IgD-negative memory B cell (primary cell): ENCODE measurements at regions not wholly inside any gene's neighbourhood (a gene's known extent, or its start where the extent isn't known, plus 50 kb on each side); places are given as distances from the start of the nearest gene placed in this dataset.
A peak's percentile ranks its signal among the peaks of the same experiment; 100 is the strongest.

Experiments used
- H3K27ac Mint-ChIP-seq, 3 donors: one replicate each; pipeline ENCODE4 v1.8.0; 2020 to 2022; ENCODE audit warnings: mild to moderate bottlenecking in 3 of 3, mixed read lengths in 3 of 3, moderate library complexity in 1 of 3
- H3K27me3 Mint-ChIP-seq: one replicate; pipeline ENCODE4 v1.8.0; 2021; ENCODE audit warnings: mixed read lengths
- H3K36me3 Mint-ChIP-seq: one replicate; pipeline ENCODE4 v1.8.0; 2020; ENCODE audit warnings: mild to moderate bottlenecking, mixed read lengths
- H3K4me1 Mint-ChIP-seq, 3 donors: one replicate each; pipeline ENCODE4 v1.8.0; 2020 to 2022; ENCODE audit warnings: mixed read lengths in 3 of 3, mild to moderate bottlenecking in 1 of 3
- H3K4me3 Mint-ChIP-seq, 4 donors: one replicate each; pipeline ENCODE4 v1.8.0; 2020 to 2022; ENCODE audit warnings: mild to moderate bottlenecking in 4 of 4, mixed read lengths in 4 of 4, moderate library complexity in 3 of 4
- H3K9me3 Mint-ChIP-seq, 3 donors: one replicate each; pipeline ENCODE4 v1.8.0; 2020 to 2021; ENCODE audit warnings: mixed read lengths in 3 of 3, mild to moderate bottlenecking in 1 of 3

DNA sequence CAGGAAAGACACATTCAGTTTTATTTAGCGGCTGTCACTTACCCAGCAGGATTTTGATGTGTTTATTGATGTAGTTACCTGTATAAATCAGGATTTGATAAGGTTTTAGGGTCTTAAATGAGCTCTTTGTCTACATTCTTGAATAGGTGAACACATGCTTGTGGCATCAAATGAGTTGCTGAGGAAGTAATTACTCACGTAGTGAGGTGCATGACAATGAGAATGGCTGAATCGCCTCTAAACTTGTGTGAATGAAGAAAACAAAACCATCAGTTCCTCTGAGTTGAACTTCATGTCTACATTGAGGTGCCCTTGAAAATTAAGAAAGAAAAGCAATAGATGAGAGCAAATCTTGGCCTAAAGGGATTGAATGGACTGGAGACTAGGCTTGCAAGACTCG, 245.6 kb upstream of the SATB1 start:
- Mint-ChIP-seq H3K4me3 (no peak overlapping the region), H3K27me3 (peaks cover 2% of the 10 kb centered on the region), H3K9me3 (peaks cover 0 to 3% (median 2%) of the 10 kb centered on the region in 3 donors), H3K36me3 (no peaks in the 10 kb centered on the region), H3K4me1 (no peaks in the 10 kb centered on the region), H3K27ac (no peak overlapping the region)

DNA sequence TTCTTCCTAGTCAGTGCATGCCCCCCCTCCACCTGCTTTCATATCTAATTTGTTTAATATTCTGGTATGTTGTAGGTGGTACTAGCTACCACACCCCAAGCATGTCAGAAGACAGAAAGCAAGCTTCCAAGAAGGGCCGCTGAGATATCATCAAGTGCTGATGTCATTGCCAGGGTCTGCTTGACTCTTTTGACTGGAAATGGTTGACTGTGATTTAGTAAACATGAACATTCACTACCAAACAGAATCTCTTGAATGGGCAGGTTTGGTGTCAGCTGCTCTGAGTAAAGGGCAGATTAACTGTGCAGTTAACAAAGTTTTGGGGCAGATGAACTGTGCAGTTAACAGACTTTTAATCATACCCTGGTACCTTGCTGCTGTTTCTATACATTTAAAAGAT, 244.2 kb upstream of the SATB1 start:
- H3K4me1 Mint-ChIP-seq = no peaks in the 10 kb centered on the region
- H3K27me3 Mint-ChIP-seq = peaks cover 2% of the 10 kb centered on the region
- H3K27ac Mint-ChIP-seq = no peak overlapping the region
- H3K9me3 Mint-ChIP-seq = peaks cover 0 to 3% (median 2%) of the 10 kb centered on the region in 3 donors
- H3K36me3 Mint-ChIP-seq = no peaks in the 10 kb centered on the region
- H3K4me3 Mint-ChIP-seq = no peak overlapping the region

DNA sequence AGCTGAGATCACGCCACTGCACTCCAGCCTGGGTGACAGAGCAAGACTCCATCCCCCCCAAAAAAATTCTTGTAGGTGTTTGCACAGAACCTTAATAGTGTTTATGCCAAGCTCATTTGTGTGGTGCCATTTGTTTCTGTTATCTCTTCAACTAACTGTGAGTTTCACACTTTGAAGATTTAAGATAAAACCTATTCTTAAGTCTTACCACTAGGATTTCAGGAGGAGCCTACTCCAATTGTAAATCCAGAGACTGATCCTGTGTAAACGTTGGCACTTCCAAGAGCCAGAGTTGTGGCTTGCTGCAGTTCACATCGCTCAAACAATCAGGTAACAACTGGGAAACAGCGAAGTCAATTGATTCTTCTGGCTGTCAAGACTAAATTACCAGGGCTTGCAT, 242.4 kb upstream of the SATB1 start:
- Mint-ChIP-seq H3K27ac (no peak overlapping the region), H3K36me3 (no peaks in the 10 kb centered on the region), H3K27me3 (peaks cover 2% of the 10 kb centered on the region), H3K9me3 (peaks cover 0 to 3% (median 2%) of the 10 kb centered on the region in 3 donors), H3K4me1 (no peaks in the 10 kb centered on the region), H3K4me3 (no peak overlapping the region)

DNA sequence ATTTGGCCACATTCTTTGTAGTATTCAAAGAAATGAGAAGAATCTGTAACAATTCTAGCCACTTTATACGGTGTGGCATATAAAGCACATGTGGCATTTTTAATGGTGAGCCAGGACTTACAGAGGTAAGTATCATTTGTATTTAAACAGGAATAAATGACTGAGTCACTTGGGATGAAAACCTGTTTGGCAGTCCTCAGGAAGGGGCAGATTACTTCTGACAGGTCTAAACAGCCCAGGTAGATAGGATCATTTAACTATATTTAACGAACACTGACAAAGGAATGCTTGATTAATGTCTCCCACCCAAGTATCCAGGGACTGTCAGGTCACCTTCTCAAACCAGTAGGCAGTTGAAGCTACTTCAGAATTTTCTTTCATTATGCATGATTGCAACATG, 241.5 kb upstream of the SATB1 start:
- Mint-ChIP-seq H3K36me3 (no peaks in the 10 kb centered on the region), H3K9me3 (peaks cover 0 to 3% (median 2%) of the 10 kb centered on the region in 3 donors), H3K4me1 (no peaks in the 10 kb centered on the region), H3K4me3 (no peak overlapping the region), H3K27me3 (peaks cover 2% of the 10 kb centered on the region), H3K27ac (no peak overlapping the region)

DNA sequence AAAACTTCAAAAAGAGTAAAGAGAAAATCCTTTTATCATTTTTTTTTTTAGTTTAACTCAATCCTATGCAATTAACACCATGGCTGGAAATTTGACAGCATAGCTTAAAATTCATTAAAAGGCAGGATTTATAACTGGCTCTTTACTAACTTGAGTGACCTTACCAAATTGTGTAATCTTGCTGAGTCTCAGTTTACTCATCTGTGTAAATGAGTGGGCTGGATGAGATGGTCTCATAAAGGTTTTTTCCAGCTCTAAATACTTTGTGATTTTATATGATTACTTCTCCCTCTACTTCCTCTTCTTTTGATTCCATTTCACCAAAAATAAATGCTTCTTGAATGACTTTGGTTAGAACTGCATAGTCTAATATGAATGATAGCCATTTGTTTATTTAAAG, 234.9 kb upstream of the SATB1 start:
- no peak overlapping the region for H3K4me3 Mint-ChIP-seq
- H3K36me3 Mint-ChIP-seq = peaks cover 1% of the 10 kb centered on the region
- H3K27me3 Mint-ChIP-seq = no peaks in the 10 kb centered on the region
- H3K9me3 Mint-ChIP-seq = peaks cover 0 to 4% (median 3%) of the 10 kb centered on the region in 3 donors
- H3K4me1 Mint-ChIP-seq = peaks cover 0 to 2% (median 0%) of the 10 kb centered on the region in 3 donors
- no peak overlapping the region for H3K27ac Mint-ChIP-seq

DNA sequence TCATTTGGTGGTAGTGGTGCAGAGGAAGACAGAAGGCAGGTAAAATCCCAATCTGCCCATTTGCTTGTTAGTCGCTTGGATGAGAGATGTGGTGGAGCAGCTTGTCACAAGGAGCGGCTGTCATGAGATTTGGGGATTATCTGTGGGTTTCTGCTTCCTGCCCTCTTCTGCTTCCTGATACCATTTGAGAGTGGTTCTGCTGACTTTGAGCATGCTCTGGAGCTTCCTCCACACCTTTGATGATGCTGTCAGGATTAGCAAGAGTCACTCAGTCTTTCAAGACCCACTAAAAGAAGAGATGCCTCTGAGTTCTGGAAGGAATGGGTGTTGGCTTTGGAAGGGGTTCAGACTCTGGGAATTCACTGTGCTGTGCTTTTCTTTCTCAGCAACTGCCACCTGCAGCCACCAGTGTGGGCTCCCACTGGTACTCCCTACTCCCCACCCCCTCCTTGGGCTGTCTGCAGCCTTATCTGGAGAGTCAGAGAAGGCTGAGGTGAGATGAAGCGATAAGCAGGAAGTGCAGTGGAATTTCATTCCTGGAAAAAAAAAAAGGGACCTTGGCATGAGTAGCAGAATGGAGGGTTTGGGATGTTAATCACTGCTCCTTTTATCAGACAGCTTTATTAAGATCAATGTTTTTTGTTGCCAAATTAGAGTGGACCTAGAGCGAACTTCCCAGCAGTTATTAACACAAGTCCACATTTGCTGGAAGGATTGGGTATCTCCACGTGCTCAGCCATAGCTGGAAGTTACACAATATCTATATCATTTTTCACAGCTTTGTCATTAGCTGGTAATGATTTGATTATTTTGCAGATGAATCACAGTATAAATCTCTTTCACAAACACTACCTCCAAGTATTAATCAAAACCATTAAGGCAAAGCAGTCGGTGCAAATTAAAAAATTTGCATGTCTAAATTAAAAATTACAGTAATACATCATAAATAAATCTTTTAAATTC, 233.0 kb upstream of the SATB1 start:
- peaks cover 0 to 2% (median 0%) of the 10 kb centered on the region in 3 donors for H3K4me1 Mint-ChIP-seq
- H3K27ac Mint-ChIP-seq = no peak overlapping the region
- H3K36me3 Mint-ChIP-seq = peaks cover 1% of the 10 kb centered on the region
- H3K27me3 Mint-ChIP-seq = no peaks in the 10 kb centered on the region
- H3K9me3 Mint-ChIP-seq = peaks cover 0 to 4% (median 3%) of the 10 kb centered on the region in 3 donors
- H3K4me3 Mint-ChIP-seq = no peak overlapping the region

DNA sequence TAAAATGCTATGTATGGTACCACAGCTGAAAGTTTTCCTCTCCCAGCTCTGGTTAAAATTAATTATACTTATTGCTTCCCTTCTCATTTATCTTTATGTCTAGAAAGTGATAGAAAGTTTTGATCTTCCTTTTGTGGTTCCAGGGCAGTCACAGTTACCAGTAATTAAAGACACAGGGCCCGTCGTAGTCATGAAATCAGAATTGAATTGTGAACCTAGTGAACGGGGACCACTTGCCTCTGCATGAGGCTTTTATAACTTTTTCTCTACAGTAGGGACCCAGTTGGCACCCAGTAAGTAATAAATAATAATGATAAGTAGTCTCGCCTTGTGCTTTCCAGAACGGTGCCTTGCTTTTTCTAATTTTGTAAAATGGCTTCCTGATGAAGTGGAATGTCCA, 231.7 kb upstream of the SATB1 start:
- Mint-ChIP-seq H3K36me3 (peaks cover 1% of the 10 kb centered on the region), H3K27me3 (no peaks in the 10 kb centered on the region), H3K27ac (no peak overlapping the region), H3K4me1 (peaks cover 0 to 2% (median 0%) of the 10 kb centered on the region in 3 donors), H3K4me3 (no peak overlapping the region), H3K9me3 (peaks cover 0 to 4% (median 3%) of the 10 kb centered on the region in 3 donors)

DNA sequence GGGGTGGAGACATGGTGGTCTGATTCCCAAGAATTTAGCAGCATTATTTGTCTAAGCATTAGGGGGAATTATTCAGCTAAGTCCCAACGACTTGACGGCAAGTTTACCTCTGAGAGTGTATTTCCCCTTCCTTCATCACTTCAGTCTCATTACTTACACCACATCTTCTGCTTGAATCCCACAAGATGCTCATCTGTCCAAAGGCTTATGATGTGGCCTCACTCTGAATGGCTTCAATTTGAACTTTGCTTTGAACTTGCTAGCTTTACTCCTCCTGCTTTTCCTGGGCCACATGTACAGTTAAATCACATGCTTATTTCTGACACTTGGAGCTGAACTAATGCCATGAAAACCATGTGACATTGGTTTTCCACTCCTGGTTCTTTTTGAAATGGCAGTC, 231.3 kb upstream of the SATB1 start:
- H3K36me3 Mint-ChIP-seq = peaks cover 1% of the 10 kb centered on the region
- H3K9me3 Mint-ChIP-seq = peaks cover 0 to 4% (median 3%) of the 10 kb centered on the region in 3 donors
- no peak overlapping the region for H3K4me3 Mint-ChIP-seq
- peaks cover 0 to 2% (median 0%) of the 10 kb centered on the region in 3 donors for H3K4me1 Mint-ChIP-seq
- H3K27me3 Mint-ChIP-seq = no peaks in the 10 kb centered on the region
- no peak overlapping the region for H3K27ac Mint-ChIP-seq

DNA sequence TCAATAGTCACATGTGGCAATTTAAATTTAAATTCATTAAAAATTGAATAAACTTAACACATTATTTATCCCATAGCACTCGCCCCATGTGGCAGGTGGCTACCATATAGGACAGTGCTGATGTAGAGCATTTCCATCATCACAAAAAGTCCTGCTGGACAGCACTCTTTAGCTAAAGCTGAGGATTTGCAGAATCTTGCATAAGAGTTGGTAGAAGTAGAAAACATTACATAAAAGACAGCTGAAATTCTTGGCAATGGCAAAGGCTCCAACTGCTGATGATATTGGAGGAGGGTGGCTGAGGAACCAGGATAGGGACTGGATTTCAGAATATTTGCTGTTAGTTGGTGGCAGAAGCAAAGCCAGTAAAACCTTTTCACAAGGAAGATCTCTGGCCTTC, 230.7 kb upstream of the SATB1 start:
- Mint-ChIP-seq H3K9me3 (peaks cover 0 to under 1% (median 0%) of the 10 kb centered on the region in 3 donors), H3K4me1 (peaks cover 0 to 2% (median 0%) of the 10 kb centered on the region in 3 donors), H3K4me3 (no peak overlapping the region), H3K27me3 (no peaks in the 10 kb centered on the region), H3K36me3 (no peaks in the 10 kb centered on the region), H3K27ac (peak overlapping the region in 1 of 3 donors; percentile 66)

DNA sequence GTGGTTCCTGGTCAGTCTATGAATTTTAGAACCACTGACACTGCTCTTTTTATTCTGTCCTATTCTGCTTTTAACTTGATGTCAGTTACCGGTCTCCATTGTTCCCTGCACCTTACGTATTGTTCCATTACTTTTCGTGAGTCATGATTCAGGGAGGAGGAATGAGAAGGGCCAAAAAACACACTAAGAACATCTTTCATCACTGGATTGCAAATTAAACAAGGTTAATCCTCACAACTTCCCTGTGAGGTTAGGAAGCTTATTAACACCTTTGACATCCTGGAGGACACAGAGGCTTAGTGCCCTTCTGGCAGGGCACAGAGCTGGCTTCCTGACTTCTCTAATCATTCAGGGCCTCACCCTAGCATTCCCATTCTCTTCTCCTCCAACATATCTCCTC, 227.6 kb upstream of the SATB1 start:
- Mint-ChIP-seq H3K36me3 (no peaks in the 10 kb centered on the region), H3K9me3 (no peaks in the 10 kb centered on the region), H3K27me3 (no peaks in the 10 kb centered on the region), H3K4me3 (peak overlapping the region in 1 of 4 donors; percentile 26), H3K27ac (no peak overlapping the region), H3K4me1 (peaks cover 0 to 6% (median 5%) of the 10 kb centered on the region in 3 donors)

DNA sequence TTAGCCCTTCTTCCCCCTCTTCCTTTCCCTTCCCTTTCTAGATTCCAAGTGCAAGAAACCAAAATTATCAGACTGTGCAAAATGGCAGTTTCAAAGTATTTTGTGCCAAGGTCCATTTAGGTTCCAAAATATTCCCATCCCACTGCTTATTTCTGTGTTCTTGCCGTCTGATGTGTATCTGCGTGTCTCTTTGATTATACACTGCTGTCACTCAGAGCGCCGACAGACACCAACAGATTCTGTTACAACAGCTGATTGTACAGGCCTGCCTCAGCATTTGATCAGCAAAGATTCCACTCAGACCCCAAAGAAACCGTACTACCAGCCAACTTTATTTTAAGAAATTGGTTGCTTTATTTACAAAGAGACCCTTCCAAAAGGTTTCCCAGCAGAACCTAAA, 225.6 kb upstream of the SATB1 start:
- Mint-ChIP-seq H3K9me3 (no peaks in the 10 kb centered on the region), H3K4me1 (peaks cover 0 to 6% (median 5%) of the 10 kb centered on the region in 3 donors), H3K27ac (no peak overlapping the region), H3K27me3 (no peaks in the 10 kb centered on the region), H3K4me3 (no peak overlapping the region), H3K36me3 (no peaks in the 10 kb centered on the region)

DNA sequence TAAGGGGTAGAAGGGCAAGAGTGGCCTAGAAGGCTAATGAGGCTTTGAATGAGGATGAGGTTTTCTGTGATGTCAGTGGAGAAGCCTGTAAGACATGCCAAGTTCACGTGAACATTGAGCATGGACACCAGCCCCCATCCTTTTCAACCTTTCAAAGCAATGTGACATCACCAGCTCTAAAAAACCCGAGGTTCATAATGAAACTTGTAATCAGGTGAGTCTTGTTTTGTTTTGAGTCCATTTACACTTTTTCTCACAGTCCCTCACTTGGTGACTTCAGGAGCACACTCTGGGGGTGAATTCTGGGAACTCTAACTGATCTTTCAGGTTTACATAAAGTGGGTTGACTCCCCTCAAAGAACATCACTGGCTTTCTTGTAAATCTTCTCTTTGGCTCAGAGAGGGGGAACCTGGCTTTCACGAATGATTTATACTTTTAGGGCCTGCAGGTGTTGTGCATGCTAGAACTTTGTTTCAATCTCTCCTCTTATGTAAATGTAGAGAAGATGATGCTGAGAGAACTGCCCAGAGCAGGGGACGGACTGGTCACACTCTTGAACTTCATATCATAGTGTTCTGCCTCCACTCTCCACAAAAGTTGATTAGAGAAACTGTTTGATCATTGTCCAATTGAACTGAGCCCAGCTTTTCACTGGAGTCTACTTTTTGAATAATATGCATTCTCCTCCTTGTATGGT, 224.7 kb upstream of the SATB1 start:
- no peak overlapping the region for H3K4me3 Mint-ChIP-seq
- H3K9me3 Mint-ChIP-seq = no peaks in the 10 kb centered on the region
- H3K4me1 Mint-ChIP-seq = peaks cover 4 to 6% (median 5%) of the 10 kb centered on the region in 3 donors
- no peaks in the 10 kb centered on the region for H3K27me3 Mint-ChIP-seq
- H3K27ac Mint-ChIP-seq = peak overlapping the region in 1 of 3 donors; percentile 54
- H3K36me3 Mint-ChIP-seq = no peaks in the 10 kb centered on the region

DNA sequence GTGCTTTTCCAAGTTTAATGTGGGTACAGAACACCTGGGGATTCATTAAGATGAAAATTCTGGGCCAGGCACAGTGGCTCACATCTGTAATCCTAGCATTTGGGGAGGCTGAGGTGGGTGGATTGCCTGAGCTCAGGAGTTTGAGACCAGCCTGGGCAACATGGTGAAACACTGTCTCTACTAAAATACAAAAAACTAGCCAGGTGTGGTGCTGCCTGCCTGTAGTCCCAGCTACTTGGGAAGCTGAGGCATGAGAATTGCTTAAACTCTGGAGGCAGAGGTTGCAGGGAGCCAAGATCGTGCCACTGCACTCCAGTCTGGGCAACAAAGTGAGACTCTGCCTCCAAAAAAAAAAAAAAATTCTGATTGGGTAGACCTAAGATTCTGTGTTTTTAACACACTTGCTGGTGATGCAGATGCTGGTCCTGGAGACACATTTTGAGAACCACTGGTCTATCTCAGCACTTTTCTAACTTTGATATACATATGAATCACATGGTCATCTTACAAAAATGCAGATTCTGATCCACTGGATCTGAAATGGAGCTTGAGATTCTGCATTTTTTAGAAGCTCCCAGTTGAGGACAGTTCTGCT, 223.8 kb upstream of the SATB1 start:
- no peak overlapping the region for H3K4me3 Mint-ChIP-seq
- H3K27me3 Mint-ChIP-seq = no peaks in the 10 kb centered on the region
- H3K4me1 Mint-ChIP-seq = peaks cover 4 to 6% (median 5%) of the 10 kb centered on the region in 3 donors
- no peak overlapping the region for H3K27ac Mint-ChIP-seq
- no peaks in the 10 kb centered on the region for H3K36me3 Mint-ChIP-seq
- H3K9me3 Mint-ChIP-seq = no peaks in the 10 kb centered on the region

DNA sequence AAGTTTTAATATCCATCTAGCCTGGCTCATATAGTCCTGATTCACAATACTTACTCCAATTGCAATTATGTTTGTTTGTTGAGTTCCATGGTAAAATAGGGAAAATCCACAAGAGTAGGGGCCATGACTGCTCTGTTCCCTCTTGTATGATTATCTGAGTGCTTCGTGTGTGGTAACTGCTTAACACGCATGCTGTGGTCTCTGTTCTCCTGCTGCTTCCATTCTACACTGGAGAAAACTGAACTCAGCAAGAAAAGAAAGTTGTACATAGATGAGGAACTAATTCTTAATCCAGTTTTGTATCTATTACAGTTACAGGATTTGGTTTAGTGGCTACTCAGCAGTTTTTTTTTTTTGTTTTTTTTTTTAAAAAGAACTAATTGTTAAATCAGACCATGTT, 223.0 kb upstream of the SATB1 start:
- Mint-ChIP-seq H3K9me3 (no peaks in the 10 kb centered on the region), H3K36me3 (no peaks in the 10 kb centered on the region), H3K4me1 (peaks cover 4 to 9% (median 6%) of the 10 kb centered on the region in 3 donors), H3K27me3 (no peaks in the 10 kb centered on the region), H3K4me3 (no peak overlapping the region), H3K27ac (no peak overlapping the region)

DNA sequence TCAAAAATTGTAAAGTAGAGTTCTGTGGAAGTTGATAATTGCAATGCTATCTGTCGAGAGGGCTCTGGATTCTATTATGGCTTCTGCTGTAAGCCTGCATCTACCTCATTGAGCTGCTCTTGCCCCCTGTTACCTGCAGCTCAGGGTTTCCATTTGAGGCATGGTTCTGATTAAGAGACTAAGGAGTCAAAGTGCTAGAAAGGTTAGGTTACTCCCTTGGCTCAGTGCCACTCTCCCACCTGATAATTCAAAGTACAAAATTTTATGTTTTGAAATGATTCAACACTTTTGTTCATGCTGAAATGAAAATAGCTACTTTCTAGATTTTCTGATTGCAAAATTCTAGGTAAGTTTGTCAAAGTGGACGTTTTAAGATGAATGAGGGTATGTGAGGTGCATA, 220.5 kb upstream of the SATB1 start:
- H3K27me3 Mint-ChIP-seq = no peaks in the 10 kb centered on the region
- no peak overlapping the region for H3K27ac Mint-ChIP-seq
- no peak overlapping the region for H3K4me3 Mint-ChIP-seq
- H3K36me3 Mint-ChIP-seq = no peaks in the 10 kb centered on the region
- H3K4me1 Mint-ChIP-seq = peaks cover 4 to 9% (median 6%) of the 10 kb centered on the region in 3 donors
- peaks cover 0 to 2% (median 0%) of the 10 kb centered on the region in 3 donors for H3K9me3 Mint-ChIP-seq
